Adrenal gland (tissue), 9 donors: ENCODE measurements at regions not wholly inside any gene's neighbourhood (a gene's known extent, or its start where the extent isn't known, plus 50 kb on each side); places are given as distances from the start of the nearest gene placed in this dataset.

ENCODE experiments used
- DNase-seq, 7 donors: peaks; one replicate each; pipeline ENCODE4 v3.0.0-alpha.2; 2019 to 2020
- H3K27ac ChIP-seq, 5 donors: fragments of 200-600 bp; sonication (generic) in 4 of 5; 1 replicate in 3 of 5; 2 replicates in 2 of 5; pipeline versions ENCODE4 v1.5.1 to v1.8.0; 2016 to 2020; ENCODE audit warnings: mild to moderate bottlenecking in 1 of 5
- H3K27me3 ChIP-seq: fragments of 200-600 bp; 2 replicates; pipeline ENCODE4 v1.8.0; 2021
- H3K36me3 ChIP-seq, 2 donors: fragments of 200-600 bp; replicated peaks in 1 of 2; 1 replicate in 1 of 2; 2 replicates in 1 of 2; pipeline versions ENCODE4 v1.5.1 to v1.8.0; 2018 to 2022
- H3K4me1 ChIP-seq, 2 donors: fragments of 200-600 bp; replicated peaks in 1 of 2; 1 replicate in 1 of 2; 2 replicates in 1 of 2; pipeline versions ENCODE4 v1.5.1 to v1.8.0; 2018 to 2021
- H3K4me3 ChIP-seq, 4 donors: fragments of 200-600 bp; sonication (generic) in 3 of 4; one replicate each; pipeline ENCODE4 v1.5.1; 2016 to 2018
- H3K9me3 ChIP-seq, 3 donors: fragments of 200-600 bp; sonication (generic) in 1 of 3; replicated peaks in 1 of 3; 1 replicate in 2 of 3; 2 replicates in 1 of 3; pipeline versions ENCODE4 v1.5.1 to v1.8.0; 2016 to 2021
- CTCF ChIP-seq, 6 experiments: fragments of 450-650 bp in 4 of 6; fragments of 200-600 bp in 2 of 6; sonication (generic) in 1 of 6; IDR thresholded peaks; 1 replicate in 5 of 6; 2 replicates in 1 of 6; pipeline versions ENCODE4 v1.5.1 to v1.8.0; 2016 to 2021; ENCODE audit warnings: antibody characterized with exemption in 6 of 6, mild to moderate bottlenecking in 2 of 6, moderate library complexity in 1 of 6
- POLR2A ChIP-seq, 2 donors: fragments of 450-650 bp; IDR thresholded peaks; one replicate each; pipeline ENCODE4 v1.6.1; 2017; ENCODE audit warnings: antibody characterized with exemption in 2 of 2, mild to moderate bottlenecking in 2 of 2, moderate library complexity in 1 of 2
- WGBS, 4 donors: extraction: QIAGEN DNeasy Blood & Tissue Kit in 2 of 4; methylation state at CpG; one replicate each; pipeline versions ENCODE4 v1.1.5 to v1.1.7; 2013 to 2017; 5-methylcytosine and 5-hydroxymethylcytosine counted together
- intact Hi-C, 2 donors: fragments of 100-400 bp; cut with DNase I; formaldehyde crosslinking; loops; one replicate each; pipeline versions ENCODE4 v1.14.1 to v1.15.0; 2022 to 2023
- donor health status: healthy with polysubstance abuse.
- donor health status: Bipolar disorder and iron deficiency.
- donor health status: DM: yes; HTN: yes; CAD: no.
- donor health status: DM: no; HTN: no; CAD: no.
- donor health status: DM: no; HTN: no; CAD: no.

- 70 to 83% (median 79%) methylated on average over 2 of the region's 2 CpGs for WGBS, 4 donors
- TF ChIP-seq POLR2A (IDR thresholded peaks at IDR 0.05) = no peak
- TF ChIP-seq CTCF (IDR thresholded peaks at IDR 0.05) = no peak
Observed at GRCh38 chr12:102653406-102653805, 173.0 kb upstream of the IGF1 start.

GRCh38 chr12:102652645-102653313, 172.4 kb upstream of the IGF1 start:
- no peaks in the 10 kb centered on the region for H3K4me1 ChIP-seq
- intact Hi-C loops = no loop called here
- DNase-seq = no peak

More at GRCh38 chr12:102653406-102653805, 173.0 kb upstream of the IGF1 start:
- Histone ChIP-seq H3K9me3 (no peaks in the 10 kb centered on the region), H3K36me3 (no peaks in the 10 kb centered on the region), H3K4me3 (no peak overlapping the region), H3K4me1 (no peaks in the 10 kb centered on the region), H3K27me3 (no peaks in the 10 kb centered on the region), H3K27ac (no peak overlapping the region)
- intact Hi-C loops = no loop called here
- no peak for DNase-seq

GRCh38 chr12:102645968-102646367, 165.6 kb upstream of the IGF1 start:
- intact Hi-C loops = no loop called here
- no peaks in the 10 kb centered on the region for H3K27me3 ChIP-seq

More at GRCh38 chr12:102652645-102653313, 172.4 kb upstream of the IGF1 start:
- H3K9me3 ChIP-seq = no peaks in the 10 kb centered on the region
- H3K4me3 ChIP-seq = no peak overlapping the region
- no peaks in the 10 kb centered on the region for H3K27me3 ChIP-seq
- WGBS, 4 donors = 61 to 74% (median 70%) methylated on average over 4 of the region's 4 CpGs
- no peaks in the 10 kb centered on the region for H3K36me3 ChIP-seq
- H3K27ac ChIP-seq = no peak overlapping the region
- no peak for TF ChIP-seq POLR2A (IDR thresholded peaks at IDR 0.05)
- TF ChIP-seq CTCF (IDR thresholded peaks at IDR 0.05) = no peak

More at GRCh38 chr12:102645968-102646367, 165.6 kb upstream of the IGF1 start:
- Histone ChIP-seq H3K4me1 (no peaks in the 10 kb centered on the region), H3K4me3 (no peak overlapping the region), H3K36me3 (no peaks in the 10 kb centered on the region), H3K27ac (no peak overlapping the region), H3K9me3 (no peaks in the 10 kb centered on the region)
- DNase-seq = no peak
- no peak for TF ChIP-seq CTCF (IDR thresholded peaks at IDR 0.05)
- no peak for TF ChIP-seq POLR2A (IDR thresholded peaks at IDR 0.05)
- 66 to 79% (median 75%) methylated on average over 1 of the region's 1 CpG for WGBS, 4 donors
